CD14-positive monocyte (primary cell): ENCODE measurements at regions not wholly inside any gene's neighbourhood (a gene's known extent, or its start where the extent isn't known, plus 50 kb on each side); places are given as distances from the start of the nearest gene placed in this dataset.

ENCODE experiments used
- DNase-seq, 3 donors: peaks; one replicate each; pipeline ENCODE4 v3.0.0-alpha.2; 2011 to 2022
- H2AFZ ChIP-seq: 2 replicates; pipeline ENCODE4 v1.6.0; 2012; ENCODE audit warnings: mild to moderate bottlenecking, low read depth, low read length, inconsistent platforms; ENCODE audit not compliant: insufficient read depth, poor library complexity, severe bottlenecking
- H3K27ac ChIP-seq, 2 donors: 1 replicate in 1 of 2; 2 replicates in 1 of 2; pipeline ENCODE4 v1.5.1; 2012 to 2013; ENCODE audit warnings: low read length in 2 of 2, control low read depth in 1 of 2, inconsistent platforms in 1 of 2, low read depth in 1 of 2, mild to moderate bottlenecking in 1 of 2
- H3K27me3 ChIP-seq, 2 donors: one replicate each; pipeline versions ENCODE4 v1.6.0 to v1.6.1; 2011 to 2013; ENCODE audit warnings: low read length in 2 of 2; ENCODE audit not compliant: control insufficient read depth in 2 of 2, insufficient read depth in 2 of 2
- H3K36me3 ChIP-seq, 2 donors: replicated peaks in 1 of 2; 1 replicate in 1 of 2; 2 replicates in 1 of 2; pipeline versions ENCODE4 v1.5.1 to v1.6.1; 2012 to 2013; ENCODE audit warnings: low read length in 2 of 2, control low read depth in 1 of 2, inconsistent platforms in 1 of 2, mild to moderate bottlenecking in 1 of 2; ENCODE audit not compliant: insufficient read depth in 2 of 2, control insufficient read depth in 1 of 2
- H3K4me1 ChIP-seq, 2 donors: 1 replicate in 1 of 2; 2 replicates in 1 of 2; pipeline versions ENCODE4 v1.5.1 to v1.6.1; 2012 to 2013; ENCODE audit warnings: low read length in 2 of 2, control low read depth in 1 of 2, inconsistent platforms in 1 of 2, mild to moderate bottlenecking in 1 of 2, moderate library complexity in 1 of 2; ENCODE audit not compliant: insufficient read depth in 2 of 2, control insufficient read depth in 1 of 2
- H3K4me2 ChIP-seq: replicated peaks from 2 replicates; pipeline ENCODE3; 2012; ENCODE audit warnings: low read length, moderate library complexity, mild to moderate bottlenecking; ENCODE audit not compliant: poor library complexity, severe bottlenecking; ENCODE audit errors: extremely low read depth
- H3K4me3 ChIP-seq, 3 experiments: fragments of 200-600 bp in 1 of 3; sonication (generic) in 1 of 3; replicated peaks in 1 of 3; 1 replicate in 2 of 3; 2 replicates in 1 of 3; pipeline ENCODE4 v1.5.1; 2011 to 2013; ENCODE audit warnings: low read length in 3 of 3, mild to moderate bottlenecking in 3 of 3, control low read depth in 2 of 3, low read depth in 2 of 3, inconsistent platforms in 1 of 3, moderate library complexity in 1 of 3
- H3K79me2 ChIP-seq: 2 replicates; pipeline ENCODE4 v1.6.0; 2012; ENCODE audit warnings: mild to moderate bottlenecking, control low read depth, inconsistent platforms, low read length, moderate library complexity; ENCODE audit not compliant: insufficient read depth
- H3K9ac ChIP-seq: 2 replicates; pipeline ENCODE4 v1.6.0; 2017; ENCODE audit warnings: low read length, mild to moderate bottlenecking; ENCODE audit not compliant: insufficient read depth, poor library complexity, severe bottlenecking
- H3K9me3 ChIP-seq, 2 donors: replicated peaks in 1 of 2; 1 replicate in 1 of 2; 2 replicates in 1 of 2; pipeline versions ENCODE4 v1.5.1 to v1.6.1; 2012 to 2013; ENCODE audit warnings: low read length in 2 of 2, control low read depth in 1 of 2; ENCODE audit not compliant: control insufficient read depth in 1 of 2, insufficient read depth in 1 of 2
- H4K20me1 ChIP-seq: 2 replicates; pipeline ENCODE4 v1.6.0; 2012; ENCODE audit warnings: mild to moderate bottlenecking, low read length, control low read depth, moderate library complexity; ENCODE audit not compliant: insufficient read depth
- H3K27ac Mint-ChIP-seq, 7 donors: one replicate each; pipeline ENCODE4 v1.8.0; 2020; ENCODE audit warnings: mild to moderate bottlenecking in 7 of 7, mixed read lengths in 7 of 7, moderate library complexity in 6 of 7, inconsistent platforms in 2 of 7
- H3K27me3 Mint-ChIP-seq, 3 donors: one replicate each; pipeline ENCODE4 v1.8.0; 2021 to 2022; ENCODE audit warnings: low read depth in 3 of 3, mild to moderate bottlenecking in 3 of 3, mixed read lengths in 3 of 3, moderate library complexity in 3 of 3, inconsistent platforms in 1 of 3
- H3K36me3 Mint-ChIP-seq, 2 donors: one replicate each; pipeline ENCODE4 v1.8.0; 2020; ENCODE audit warnings: mixed read lengths in 2 of 2, inconsistent platforms in 1 of 2, mild to moderate bottlenecking in 1 of 2
- H3K4me1 Mint-ChIP-seq: one replicate; pipeline ENCODE4 v1.8.0; 2020; ENCODE audit warnings: mild to moderate bottlenecking, mixed read lengths
- H3K4me3 Mint-ChIP-seq, 2 donors: one replicate each; pipeline ENCODE4 v1.8.0; 2020; ENCODE audit warnings: mild to moderate bottlenecking in 2 of 2, mixed read lengths in 2 of 2, moderate library complexity in 1 of 2
- H3K9me3 Mint-ChIP-seq, 7 donors: one replicate each; pipeline ENCODE4 v1.8.0; 2020 to 2022; ENCODE audit warnings: mixed read lengths in 7 of 7, mild to moderate bottlenecking in 6 of 7, moderate library complexity in 6 of 7, inconsistent platforms in 2 of 7
- WGBS: methylation state at CpG from one replicate; pipeline ENCODE4 v1.1.5; 2013; ENCODE audit warnings: missing lambda C conversion rate; ENCODE audit not compliant: insufficient coverage; 5-methylcytosine and 5-hydroxymethylcytosine counted together
- intact Hi-C, 2 donors: fragments of 100-400 bp; cut with micrococcal nuclease; formaldehyde crosslinking; loops; one replicate each; pipeline versions ENCODE4 v1.15.0 to v1.15.1; 2023
- TF ChIP-seq, protein P1 (sequence below): fragments of 200-600 bp; IDR thresholded peaks from one replicate; pipeline ENCODE4 v1.8.0; 2022; ENCODE audit warnings: antibody characterized with exemption, mild to moderate bottlenecking

DNA sequence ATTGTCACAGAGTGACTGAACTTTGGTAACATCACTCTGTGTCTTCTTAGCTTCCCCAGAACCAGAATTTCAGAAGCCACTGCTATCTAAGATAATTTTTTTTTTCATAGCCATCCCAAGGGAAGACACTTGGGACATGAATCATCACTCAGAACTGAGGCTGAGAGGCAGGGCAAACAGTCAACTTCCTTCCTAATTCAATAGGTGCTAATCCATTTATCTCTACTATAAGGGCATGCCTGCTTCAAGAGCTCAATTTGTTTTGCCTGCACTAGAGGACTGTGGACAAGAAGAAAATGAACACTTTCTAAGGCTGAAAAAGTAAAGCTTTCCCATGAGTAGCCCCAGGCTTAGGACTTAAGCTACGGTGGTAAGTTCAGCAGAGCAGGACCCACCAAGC lies 56.7 kb upstream of the MYRIP start:
- H3K4me2 ChIP-seq, result no peak overlapping the region
- H3K27ac ChIP-seq, result no peak overlapping the region
- H3K27me3 Mint-ChIP-seq, result peaks cover 0 to 1% (median 0%) of the 10 kb centered on the region in 3 donors

DNA sequence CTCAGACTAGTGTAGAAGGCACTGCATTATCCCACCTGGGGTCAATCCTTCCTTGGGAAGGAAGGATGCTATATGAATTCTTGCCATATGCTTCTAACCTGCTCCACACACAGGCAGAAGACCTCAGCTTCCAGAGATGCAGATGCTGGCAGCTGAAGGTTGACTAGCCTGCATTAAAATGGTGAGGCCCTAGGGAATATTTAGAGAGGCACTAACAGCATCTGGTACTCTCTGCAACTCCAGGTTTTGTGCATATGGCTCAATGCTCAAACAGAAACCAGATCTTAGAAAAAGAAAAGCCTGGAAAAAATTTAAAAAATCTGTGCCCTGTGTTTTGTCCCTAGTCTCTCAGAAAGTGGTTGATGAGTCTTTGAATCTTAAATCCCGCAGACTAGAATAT lies 56.0 kb upstream of the MYRIP start:
- TF ChIP-seq, protein P1, sequence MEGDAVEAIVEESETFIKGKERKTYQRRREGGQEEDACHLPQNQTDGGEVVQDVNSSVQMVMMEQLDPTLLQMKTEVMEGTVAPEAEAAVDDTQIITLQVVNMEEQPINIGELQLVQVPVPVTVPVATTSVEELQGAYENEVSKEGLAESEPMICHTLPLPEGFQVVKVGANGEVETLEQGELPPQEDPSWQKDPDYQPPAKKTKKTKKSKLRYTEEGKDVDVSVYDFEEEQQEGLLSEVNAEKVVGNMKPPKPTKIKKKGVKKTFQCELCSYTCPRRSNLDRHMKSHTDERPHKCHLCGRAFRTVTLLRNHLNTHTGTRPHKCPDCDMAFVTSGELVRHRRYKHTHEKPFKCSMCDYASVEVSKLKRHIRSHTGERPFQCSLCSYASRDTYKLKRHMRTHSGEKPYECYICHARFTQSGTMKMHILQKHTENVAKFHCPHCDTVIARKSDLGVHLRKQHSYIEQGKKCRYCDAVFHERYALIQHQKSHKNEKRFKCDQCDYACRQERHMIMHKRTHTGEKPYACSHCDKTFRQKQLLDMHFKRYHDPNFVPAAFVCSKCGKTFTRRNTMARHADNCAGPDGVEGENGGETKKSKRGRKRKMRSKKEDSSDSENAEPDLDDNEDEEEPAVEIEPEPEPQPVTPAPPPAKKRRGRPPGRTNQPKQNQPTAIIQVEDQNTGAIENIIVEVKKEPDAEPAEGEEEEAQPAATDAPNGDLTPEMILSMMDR, result no peak
- Mint-ChIP-seq H3K9me3 (peaks cover 0 to 10% (median 2%) of the 10 kb centered on the region in 7 donors), H3K4me1 (peaks cover 22% of the 10 kb centered on the region), H3K4me3 (no peak overlapping the region), H3K27me3 (peaks cover 0 to 2% (median 1%) of the 10 kb centered on the region in 3 donors), H3K36me3 (no peaks in the 10 kb centered on the region), H3K27ac (no peak overlapping the region)
- no peak overlapping the region for H3K9ac ChIP-seq
- H3K36me3 ChIP-seq, result no peaks in the 10 kb centered on the region
- peaks cover 10 to 19% of the 10 kb centered on the region in 2 donors for H3K4me1 ChIP-seq
- H3K79me2 ChIP-seq, result no peaks in the 10 kb centered on the region
- H3K4me2 ChIP-seq, result no peak overlapping the region
- intact Hi-C loops, result no loop called here
- no peak overlapping the region for H3K27ac ChIP-seq
- no peak for DNase-seq
- no peak overlapping the region for H2AFZ ChIP-seq
- no CpG with 5 or more reads among the region's 1 CpG for WGBS
- no peaks in the 10 kb centered on the region for H4K20me1 ChIP-seq
- no peaks in the 10 kb centered on the region for H3K27me3 ChIP-seq
- H3K9me3 ChIP-seq, result no peaks in the 10 kb centered on the region
- H3K4me3 ChIP-seq, result no peak overlapping the region

More for the DNA sequence above, 56.7 kb upstream of the MYRIP start:
- intact Hi-C loops, result no loop called here
- TF ChIP-seq, protein P1, result no peak
- WGBS, result 100% methylated on average over 1 of the region's 1 CpG
- H3K4me1 ChIP-seq, result peaks cover 10 to 19% of the 10 kb centered on the region in 2 donors
- H3K9ac ChIP-seq, result no peak overlapping the region
- no peak overlapping the region for H2AFZ ChIP-seq
- H3K27me3 ChIP-seq, result no peaks in the 10 kb centered on the region
- no peaks in the 10 kb centered on the region for H4K20me1 ChIP-seq
- no peak overlapping the region for H3K4me3 ChIP-seq
- H3K9me3 ChIP-seq, result no peaks in the 10 kb centered on the region
- peaks cover 22% of the 10 kb centered on the region for H3K4me1 Mint-ChIP-seq
- H3K27ac Mint-ChIP-seq, result no peak overlapping the region
- no peaks in the 10 kb centered on the region for H3K36me3 ChIP-seq
- no peaks in the 10 kb centered on the region for H3K79me2 ChIP-seq
- peaks cover 0 to 10% (median 2%) of the 10 kb centered on the region in 7 donors for H3K9me3 Mint-ChIP-seq
- H3K36me3 Mint-ChIP-seq, result no peaks in the 10 kb centered on the region
- DNase-seq, result no peak
- H3K4me3 Mint-ChIP-seq, result no peak overlapping the region
